HepG2 (cell line): ENCODE measurements at regions not wholly inside any gene's neighbourhood (a gene's known extent, or its start where the extent isn't known, plus 50 kb on each side); places are given as distances from the start of the nearest gene placed in this dataset.

ENCODE experiments used
- ARID2 ChIP-seq: sonication (generic); formaldehyde crosslinking; IDR thresholded peaks from 2 replicates; pipeline ENCODE4 v1.8.1; 2022; ENCODE audit warnings: mild to moderate bottlenecking, missing genetic modification reagents, borderline replicate concordance
- ATF7 ChIP-seq, 2 experiments: fragments of 450-650 bp in 1 of 2; sonication (generic) in 1 of 2; formaldehyde crosslinking in 1 of 2; IDR thresholded peaks; 2 replicates each; pipeline versions ENCODE4 v1.4.0 to v1.6.1; 2016 to 2020; ENCODE audit warnings: antibody characterized with exemption in 1 of 2, mild to moderate bottlenecking in 1 of 2, missing genetic modification reagents in 1 of 2
- BORCS8-MEF2B ChIP-seq: sonication (generic); formaldehyde crosslinking; IDR thresholded peaks from 2 replicates; pipeline ENCODE4 v1.8.0; 2022; ENCODE audit warnings: mild to moderate bottlenecking, missing genetic modification reagents
- DNMT3B ChIP-seq: conservative IDR thresholded peaks from 2 replicates; pipeline ENCODE4 v1.6.1; 2016; ENCODE audit warnings: missing biosample characterization, control low read depth
- DPF2 ChIP-seq: sonication (generic); formaldehyde crosslinking; IDR thresholded peaks from 2 replicates; pipeline ENCODE4 v1.4.0; 2020; ENCODE audit warnings: mild to moderate bottlenecking, low read depth, missing genetic modification reagents, borderline replicate concordance
- ELF4 ChIP-seq: sonication (generic); formaldehyde crosslinking; IDR thresholded peaks from 2 replicates; pipeline ENCODE4 v1.5.0; 2020; ENCODE audit warnings: missing genetic modification reagents, mild to moderate bottlenecking, moderate library complexity, borderline replicate concordance
- FOSL2 ChIP-seq: sonication (generic); formaldehyde crosslinking; IDR thresholded peaks from 2 replicates; pipeline ENCODE4 v1.4.0; 2020; ENCODE audit warnings: missing genetic modification reagents
- HOXA7 ChIP-seq: sonication (generic); formaldehyde crosslinking; IDR thresholded peaks from 2 replicates; pipeline ENCODE4 v1.8.1; 2022; ENCODE audit warnings: mild to moderate bottlenecking, missing genetic modification reagents, moderate library complexity
- IKZF1 ChIP-seq: fragments of 450-650 bp; IDR thresholded peaks from 2 replicates; pipeline ENCODE4 v1.7.1; 2016
- KLF16 ChIP-seq, 2 experiments: sonication (generic) in 1 of 2; formaldehyde crosslinking in 1 of 2; IDR thresholded peaks; 2 replicates each; pipeline versions ENCODE4 v1.6.1 to v1.8.0; 2016 to 2023; ENCODE audit warnings: missing genetic modification reagents in 2 of 2, missing compliant biosample characterization in 1 of 2
- NCOR1 ChIP-seq: fragments of 200-600 bp; sonication (generic); IDR thresholded peaks from 2 replicates; pipeline ENCODE4 v1.7.0; 2017; ENCODE audit warnings: antibody characterized with exemption, low read length, borderline replicate concordance
- NR1H2 ChIP-seq: sonication (generic); formaldehyde crosslinking; IDR thresholded peaks from 2 replicates; pipeline ENCODE4 v1.8.1; 2022; ENCODE audit warnings: low read depth, missing genetic modification reagents, borderline replicate concordance
- PAF1 ChIP-seq: IDR thresholded peaks from 2 replicates; pipeline ENCODE4 v1.6.1; 2016; ENCODE audit warnings: missing genetic modification reagents, missing compliant biosample characterization
- PITX1 ChIP-seq: sonication (generic); formaldehyde crosslinking; IDR thresholded peaks from 2 replicates; pipeline ENCODE4 v1.5.1; 2020; ENCODE audit warnings: mild to moderate bottlenecking, missing genetic modification reagents
- RBM22 ChIP-seq: fragments of 200-400 bp; formaldehyde crosslinking; optimal IDR thresholded peaks from 2 replicates; pipeline ENCODE3; 2017; ENCODE audit warnings: mild to moderate bottlenecking, low read length, moderate library complexity
- RBM39 ChIP-seq: fragments of 200-400 bp; formaldehyde crosslinking; IDR thresholded peaks from one replicate; pipeline ENCODE4 v1.6.1; 2018; ENCODE audit warnings: antibody characterized with exemption, mild to moderate bottlenecking, low read depth, low read length; ENCODE audit not compliant: poor library complexity, severe bottlenecking
- SCMH1 ChIP-seq: sonication (generic); formaldehyde crosslinking; IDR thresholded peaks from 2 replicates; pipeline ENCODE4 v1.9.0; 2021; ENCODE audit warnings: missing genetic modification reagents, mild to moderate bottlenecking, borderline replicate concordance
- SUZ12 ChIP-seq: fragments of 150-350 bp; IDR thresholded peaks from 2 replicates; pipeline ENCODE4 v1.6.1; 2014; ENCODE audit warnings: low read depth, low read length
- ZFP1 ChIP-seq: IDR thresholded peaks from 2 replicates; pipeline ENCODE4 v1.6.1; 2016
- ZFP82 ChIP-seq: sonication (generic); formaldehyde crosslinking; IDR thresholded peaks from 2 replicates; pipeline ENCODE4 v1.5.1; 2020; ENCODE audit warnings: mild to moderate bottlenecking, missing genetic modification reagents, borderline replicate concordance
- ZNF10 ChIP-seq: sonication (generic); formaldehyde crosslinking; IDR thresholded peaks from 2 replicates; pipeline ENCODE4 v1.4.0; 2020; ENCODE audit warnings: mild to moderate bottlenecking, low read depth, missing genetic modification reagents, borderline replicate concordance
- ZNF263 ChIP-seq: sonication (generic); formaldehyde crosslinking; IDR thresholded peaks from 2 replicates; pipeline ENCODE4 v1.4.0; 2020; ENCODE audit warnings: missing genetic modification reagents
- ZNF549 ChIP-seq: sonication (generic); formaldehyde crosslinking; IDR thresholded peaks from 2 replicates; pipeline ENCODE4 v1.5.0; 2020; ENCODE audit warnings: missing genetic modification reagents
- ZNF562 ChIP-seq: sonication (generic); formaldehyde crosslinking; IDR thresholded peaks from 2 replicates; pipeline ENCODE4 v1.8.0; 2022; ENCODE audit warnings: missing genetic modification reagents, borderline replicate concordance
- ZNF570 ChIP-seq: sonication (generic); formaldehyde crosslinking; IDR thresholded peaks from 2 replicates; pipeline ENCODE4 v1.4.0; 2020; ENCODE audit warnings: mild to moderate bottlenecking, missing genetic modification reagents, borderline replicate concordance
- ZNF652 ChIP-seq: IDR thresholded peaks from 2 replicates; pipeline ENCODE4 v1.6.1; 2016; ENCODE audit warnings: low read depth, borderline replicate concordance
- ZNF75D ChIP-seq: sonication (generic); formaldehyde crosslinking; IDR thresholded peaks from 2 replicates; pipeline ENCODE4 v1.8.1; 2023; ENCODE audit warnings: missing genetic modification reagents, mild to moderate bottlenecking, borderline replicate concordance
- ZNF839 ChIP-seq: sonication (generic); formaldehyde crosslinking; IDR thresholded peaks from 2 replicates; pipeline ENCODE4 v1.4.0; 2020; ENCODE audit warnings: missing genetic modification reagents, mild to moderate bottlenecking, borderline replicate concordance
- TF ChIP-seq, protein P1 (sequence below): sonication (generic); formaldehyde crosslinking; IDR thresholded peaks from 2 replicates; pipeline ENCODE4 v1.8.1; 2023; ENCODE audit warnings: mild to moderate bottlenecking, inconsistent platforms, moderate library complexity, missing genetic modification reagents, borderline replicate concordance
- TF ChIP-seq, protein P2 (sequence below): sonication (generic); formaldehyde crosslinking; IDR thresholded peaks from 2 replicates; pipeline ENCODE4 v1.5.0; 2020; ENCODE audit warnings: missing genetic modification reagents

DNA sequence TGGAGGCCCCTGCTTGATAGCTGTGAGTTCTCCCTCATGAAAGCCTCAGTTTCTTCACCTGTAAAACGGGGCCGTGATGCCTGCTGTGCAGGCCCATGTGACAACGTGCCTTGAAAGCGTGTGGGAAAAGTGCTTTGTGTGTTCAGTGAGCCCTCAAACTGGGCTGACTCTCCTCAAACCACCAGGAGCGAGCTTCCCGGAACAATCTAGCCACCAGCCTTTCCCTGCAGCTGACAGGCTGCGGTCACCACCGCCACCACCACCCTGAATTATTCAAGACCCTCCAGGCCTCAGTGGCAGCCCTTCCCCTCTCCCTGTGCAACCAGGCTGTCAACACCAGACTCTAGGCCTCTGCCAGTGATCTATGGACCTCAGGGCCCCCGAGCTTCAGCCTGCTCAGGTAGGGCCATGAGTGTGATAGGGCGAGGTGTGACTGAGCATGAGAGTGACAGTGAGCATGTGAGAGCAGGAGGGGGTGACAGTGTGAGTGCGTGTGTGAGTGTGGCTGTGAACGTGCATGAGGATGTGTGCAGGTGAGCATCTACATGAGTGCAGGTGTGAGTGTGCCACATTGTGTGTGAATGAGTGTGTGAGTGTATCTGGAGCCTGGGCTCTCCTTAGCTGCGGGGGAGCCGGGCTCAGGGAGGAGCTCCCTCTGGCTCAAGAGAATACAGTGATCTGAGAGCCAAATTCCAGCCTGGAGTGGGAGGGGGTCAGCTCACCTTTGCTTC lies 53.3 kb upstream of the PSD2 start (continued):
- TF ChIP-seq ZFP82 (CRISPR knock-in tag) (no peak), KLF16 (CRISPR knock-in tag; IDR thresholded peaks at IDR 0.05) (no peak), PAF1 (no peak), ZFP1 (CRISPR knock-in tag) (no peak), ZNF570 (CRISPR knock-in tag) (no peak), SUZ12 (no peak), ZNF562 (CRISPR knock-in tag) (no peak), RBM22 (no peak), BORCS8-MEF2B (CRISPR knock-in tag) (peak; percentile 58; the same call in 1 of the 2 replicates), ZNF263 (0 out of 2 replicates have a peak, but pooled peaks have one; percentile 34), FOSL2 (CRISPR knock-in tag) (no peak; the same call in 1 of the 2 replicates), IKZF1 (no peak), ARID2 (CRISPR knock-in tag) (no peak), RBM39 (no peak), HOXA7 (CRISPR knock-in tag) (no peak), NCOR1 (no peak), ELF4 (CRISPR knock-in tag) (no peak), ZNF549 (CRISPR knock-in tag) (no peak), DPF2 (CRISPR knock-in tag) (no peak; the same call in 1 of the 2 replicates), ZNF839 (CRISPR knock-in tag) (peak; percentile 15; the same call in 1 of the 2 replicates), ZNF75D (CRISPR knock-in tag) (no peak), ZNF652 (no peak), DNMT3B (no peak), SCMH1 (CRISPR knock-in tag) (no peak), PITX1 (CRISPR knock-in tag) (peak; percentile 32; the same call in 1 of the 2 replicates), ATF7 (IDR thresholded peaks at IDR 0.05) (no peak), ATF7 (CRISPR knock-in tag; IDR thresholded peaks at IDR 0.05) (no peak), NR1H2 (CRISPR knock-in tag) (no peak; the same call in 1 of the 2 replicates), ZNF10 (CRISPR knock-in tag) (no peak)
- TF ChIP-seq, protein P1, sequence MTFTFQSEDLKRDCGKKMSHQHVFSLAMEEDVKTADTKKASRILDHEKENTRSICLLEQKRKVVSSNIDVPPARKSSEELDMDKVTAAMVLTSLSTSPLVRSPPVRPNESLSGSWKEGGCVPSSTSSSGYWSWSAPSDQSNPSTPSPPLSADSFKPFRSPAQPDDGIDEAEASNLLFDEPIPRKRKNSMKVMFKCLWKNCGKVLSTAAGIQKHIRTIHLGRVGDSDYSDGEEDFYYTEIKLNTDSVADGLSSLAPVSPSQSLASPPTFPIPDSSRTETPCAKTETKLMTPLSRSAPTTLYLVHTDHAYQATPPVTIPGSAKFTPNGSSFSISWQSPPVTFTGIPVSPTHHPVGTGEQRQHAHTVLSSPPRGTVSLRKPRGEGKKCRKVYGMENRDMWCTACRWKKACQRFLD (CRISPR knock-in tag): no peak
- TF ChIP-seq, protein P2, sequence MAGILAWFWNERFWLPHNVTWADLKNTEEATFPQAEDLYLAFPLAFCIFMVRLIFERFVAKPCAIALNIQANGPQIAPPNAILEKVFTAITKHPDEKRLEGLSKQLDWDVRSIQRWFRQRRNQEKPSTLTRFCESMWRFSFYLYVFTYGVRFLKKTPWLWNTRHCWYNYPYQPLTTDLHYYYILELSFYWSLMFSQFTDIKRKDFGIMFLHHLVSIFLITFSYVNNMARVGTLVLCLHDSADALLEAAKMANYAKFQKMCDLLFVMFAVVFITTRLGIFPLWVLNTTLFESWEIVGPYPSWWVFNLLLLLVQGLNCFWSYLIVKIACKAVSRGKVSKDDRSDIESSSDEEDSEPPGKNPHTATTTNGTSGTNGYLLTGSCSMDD: no peak
